Keratinocyte (primary cell): ENCODE measurements at regions not wholly inside any gene's neighbourhood (a gene's known extent, or its start where the extent isn't known, plus 50 kb on each side); places are given as distances from the start of the nearest gene placed in this dataset.

Source experiments
- DNase-seq: peaks from one replicate; pipeline ENCODE4 v3.0.0-alpha.2; 2011; ENCODE audit warnings: low read depth, missing footprints, low spot score
- FAIRE-seq: peaks from 2 replicates; lab custom pipeline; 2011; peaks lifted over from hg19 to GRCh38; lab: Jason Lieb, UNC
- H2AFZ ChIP-seq: 2 replicates; pipeline ENCODE4 v1.6.0; 2012; ENCODE audit warnings: low read length, control low read depth, inconsistent platforms; ENCODE audit not compliant: control insufficient read depth
- H3K27ac ChIP-seq: 2 replicates; pipeline ENCODE4 v1.5.1; 2011; ENCODE audit warnings: low read length; ENCODE audit not compliant: control insufficient read depth, insufficient read depth
- H3K27me3 ChIP-seq: 3 replicates; pipeline ENCODE4 v1.6.0; 2011; ENCODE audit warnings: low read length; ENCODE audit not compliant: control insufficient read depth, insufficient read depth; ENCODE audit errors: extremely low read depth
- H3K36me3 ChIP-seq, 2 experiments: 2 replicates in 1 of 2; 3 replicates in 1 of 2; pipeline ENCODE4 v1.5.1; 2011; ENCODE audit warnings: low read length in 2 of 2, mild to moderate bottlenecking in 1 of 2; ENCODE audit not compliant: control insufficient read depth in 2 of 2, insufficient read depth in 2 of 2; ENCODE audit errors: extremely low read depth in 1 of 2
- H3K4me1 ChIP-seq: 3 replicates; pipeline ENCODE4 v1.5.1; 2011; ENCODE audit warnings: low read length; ENCODE audit not compliant: control insufficient read depth, insufficient read depth; ENCODE audit errors: extremely low read depth
- H3K4me2 ChIP-seq: 3 replicates; pipeline ENCODE4 v1.6.0; 2011; ENCODE audit warnings: low read depth, low read length; ENCODE audit not compliant: control insufficient read depth, insufficient read depth; ENCODE audit errors: extremely low read depth
- H3K4me3 ChIP-seq, 3 experiments: fragments of 200-600 bp in 1 of 3; sonication (generic) in 1 of 3; 2 replicates in 2 of 3; 3 replicates in 1 of 3; pipeline ENCODE4 v1.5.1; 2011 to 2016; ENCODE audit warnings: low read length in 3 of 3, mild to moderate bottlenecking in 3 of 3, control low read depth in 2 of 3, inconsistent platforms in 1 of 3, low read depth in 1 of 3, mixed read lengths in 1 of 3, mixed run types in 1 of 3, moderate library complexity in 1 of 3; ENCODE audit not compliant: control insufficient read depth in 2 of 3, insufficient read depth in 2 of 3; ENCODE audit errors: extremely low read depth in 1 of 3
- H3K79me2 ChIP-seq: 2 replicates; pipeline ENCODE4 v1.6.0; 2012; ENCODE audit warnings: low read length; ENCODE audit not compliant: control insufficient read depth, insufficient read depth
- H3K9ac ChIP-seq: 3 replicates; pipeline ENCODE4 v1.6.0; 2011; ENCODE audit warnings: low read length; ENCODE audit not compliant: control insufficient read depth, insufficient read depth; ENCODE audit errors: extremely low read depth
- H3K9me1 ChIP-seq: 3 replicates; pipeline ENCODE4 v1.6.0; 2011; ENCODE audit warnings: low read length; ENCODE audit not compliant: control insufficient read depth, insufficient read depth; ENCODE audit errors: extremely low read depth
- H3K9me3 ChIP-seq: 2 replicates; pipeline ENCODE4 v1.5.1; 2012; ENCODE audit warnings: low read depth, low read length; ENCODE audit not compliant: control insufficient read depth
- H4K20me1 ChIP-seq: 3 replicates; pipeline ENCODE4 v1.6.0; 2011; ENCODE audit warnings: low read length; ENCODE audit not compliant: control insufficient read depth, insufficient read depth; ENCODE audit errors: extremely low read depth
- EZH2 ChIP-seq: IDR thresholded peaks from one replicate; pipeline ENCODE4 v1.6.1; 2012; ENCODE audit warnings: inconsistent platforms, mild to moderate bottlenecking, low read length, moderate library complexity
- dilution Hi-C: fragments of 300-500 bp; cut with MboI; formaldehyde crosslinking; loops from one replicate; pipeline ENCODE4 v1.7.0; 2020; ENCODE audit warnings: low sequenced_read_pairs; ENCODE audit not compliant: extremely low pct_ligation_motif_present
- TF ChIP-seq, protein P1 (sequence below), 3 experiments: IDR thresholded peaks in 1 of 3; conservative IDR thresholded peaks in 1 of 3; optimal IDR thresholded peaks in 1 of 3; 2 replicates in 2 of 3; 3 replicates in 1 of 3; pipeline versions ENCODE3 to v1.5.1; 2011; ENCODE audit warnings: low read length in 3 of 3, mild to moderate bottlenecking in 3 of 3, moderate library complexity in 2 of 3, control low read depth in 1 of 3, inconsistent platforms in 1 of 3; ENCODE audit not compliant: insufficient read depth in 2 of 3; ENCODE audit errors: extremely low read depth in 1 of 3

DNA sequence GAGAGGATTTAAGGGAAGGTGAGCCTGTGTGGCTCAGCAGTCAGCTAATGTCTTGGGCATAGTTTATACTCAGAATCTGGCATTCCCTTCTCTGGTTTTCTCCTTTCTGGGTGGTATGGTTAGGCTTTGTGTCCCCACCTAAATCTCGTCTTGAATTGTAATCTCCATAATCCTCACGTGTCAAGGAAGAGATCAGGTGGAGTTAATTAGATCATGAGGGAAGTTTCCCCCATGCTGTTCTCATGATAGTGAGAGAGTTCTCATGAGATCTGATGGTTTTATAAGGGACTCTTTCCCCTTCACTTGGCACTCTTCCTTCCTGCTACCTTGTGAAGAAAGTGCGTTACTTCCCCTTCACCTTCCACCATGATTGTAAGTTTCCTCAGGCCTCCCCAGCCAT is 169.8 kb upstream of the PELI2 start:
- Histone ChIP-seq H3K9ac (no peak overlapping the region), H3K79me2 (no peaks in the 10 kb centered on the region), H3K4me2 (no peak overlapping the region), H2AFZ (no peak overlapping the region), H3K4me3 (no peak overlapping the region), H3K4me1 (no peaks in the 10 kb centered on the region), H3K27ac (no peak overlapping the region), H3K36me3 (no peaks in the 10 kb centered on the region), H3K9me1 (no peaks in the 10 kb centered on the region), H3K9me3 (no peaks in the 10 kb centered on the region), H3K27me3 (peaks cover 4% of the 10 kb centered on the region), H4K20me1 (no peaks in the 10 kb centered on the region)
- FAIRE-seq (no peak), DNase-seq (no peak)
- TF ChIP-seq, protein P1, sequence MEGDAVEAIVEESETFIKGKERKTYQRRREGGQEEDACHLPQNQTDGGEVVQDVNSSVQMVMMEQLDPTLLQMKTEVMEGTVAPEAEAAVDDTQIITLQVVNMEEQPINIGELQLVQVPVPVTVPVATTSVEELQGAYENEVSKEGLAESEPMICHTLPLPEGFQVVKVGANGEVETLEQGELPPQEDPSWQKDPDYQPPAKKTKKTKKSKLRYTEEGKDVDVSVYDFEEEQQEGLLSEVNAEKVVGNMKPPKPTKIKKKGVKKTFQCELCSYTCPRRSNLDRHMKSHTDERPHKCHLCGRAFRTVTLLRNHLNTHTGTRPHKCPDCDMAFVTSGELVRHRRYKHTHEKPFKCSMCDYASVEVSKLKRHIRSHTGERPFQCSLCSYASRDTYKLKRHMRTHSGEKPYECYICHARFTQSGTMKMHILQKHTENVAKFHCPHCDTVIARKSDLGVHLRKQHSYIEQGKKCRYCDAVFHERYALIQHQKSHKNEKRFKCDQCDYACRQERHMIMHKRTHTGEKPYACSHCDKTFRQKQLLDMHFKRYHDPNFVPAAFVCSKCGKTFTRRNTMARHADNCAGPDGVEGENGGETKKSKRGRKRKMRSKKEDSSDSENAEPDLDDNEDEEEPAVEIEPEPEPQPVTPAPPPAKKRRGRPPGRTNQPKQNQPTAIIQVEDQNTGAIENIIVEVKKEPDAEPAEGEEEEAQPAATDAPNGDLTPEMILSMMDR (optimal IDR thresholded peaks at IDR 0.05 in 1 of 3, IDR thresholded peaks at IDR 0.05 in 1 of 3, conservative IDR thresholded peaks at IDR 0.05 in 1 of 3; ENCODE audit: extremely low read depth in 1 of 3, insufficient read depth in 2 of 3, low read length in 3 of 3) = no peak
- TF ChIP-seq EZH2 = no peak
- dilution Hi-C loops = no loop called here

DNA sequence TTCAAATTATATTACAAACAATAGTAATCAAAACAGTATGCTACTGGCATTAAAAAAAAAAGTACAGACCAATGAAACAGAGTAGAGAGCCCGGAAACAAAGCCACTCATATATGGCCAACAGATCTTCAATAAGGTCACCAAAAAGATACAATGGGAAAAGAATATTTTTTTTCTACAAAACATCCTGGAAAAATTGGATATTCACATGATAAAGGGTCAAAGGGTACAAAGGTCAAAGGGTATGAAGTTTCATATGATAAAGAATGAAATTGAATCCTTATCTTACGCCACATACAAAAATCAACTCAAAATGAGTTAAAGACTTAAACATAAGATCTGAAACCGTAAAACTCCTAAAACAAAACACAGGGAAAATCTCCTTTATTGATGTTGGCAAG is 168.5 kb upstream of the PELI2 start:
- H3K27me3 ChIP-seq = peaks cover 5% of the 10 kb centered on the region
- no peaks in the 10 kb centered on the region for H3K9me3 ChIP-seq
- no peak overlapping the region for H3K9ac ChIP-seq
- H3K4me3 ChIP-seq = no peak overlapping the region
- no peaks in the 10 kb centered on the region for H3K4me1 ChIP-seq
- no peak overlapping the region for H3K27ac ChIP-seq
- no peak overlapping the region for H3K4me2 ChIP-seq
- H3K36me3 ChIP-seq = no peaks in the 10 kb centered on the region
- no peaks in the 10 kb centered on the region for H3K79me2 ChIP-seq
- dilution Hi-C loops = no loop called here
- TF ChIP-seq, protein P1 (optimal IDR thresholded peaks at IDR 0.05 in 1 of 3, IDR thresholded peaks at IDR 0.05 in 1 of 3, conservative IDR thresholded peaks at IDR 0.05 in 1 of 3; ENCODE audit: extremely low read depth in 1 of 3, insufficient read depth in 2 of 3, low read length in 3 of 3) = no peak
- TF ChIP-seq EZH2 = no peak
- no peak overlapping the region for H2AFZ ChIP-seq
- FAIRE-seq = no peak
- no peaks in the 10 kb centered on the region for H4K20me1 ChIP-seq
- no peak for DNase-seq
- H3K9me1 ChIP-seq = no peaks in the 10 kb centered on the region
